GM12878 (cell line): ENCODE measurements at regions not wholly inside any gene's neighbourhood (a gene's known extent, or its start where the extent isn't known, plus 50 kb on each side); places are given as distances from the start of the nearest gene placed in this dataset.

ENCODE experiments used
- ATAC-seq: fragments of 200-7000 bp; cut with Tn5 transposase; 3 replicates; pipeline ENCODE4 v1.9.1; 2020; ENCODE audit warnings: mild to moderate bottlenecking, moderate library complexity
- BruUV-seq: library from RNA; stranded (reverse); fragments of 400-500 nt; replicated peaks from 2 replicates; lab custom pipeline; 2021; lab: Mats Ljungman, UMichigan
- CTCF ChIA-PET: fragments of 300-600 bp; sonication (Branson Sonifier 250); formaldehyde crosslinking; extraction: SDS; loops from one replicate; lab custom pipeline; 2021; ENCODE audit warnings: inconsistent platforms; lab: Yijun Ruan, JAX
- POLR2A ChIA-PET: fragments of 350-600 bp; formaldehyde crosslinking; extraction: SDS; loops from one replicate; lab custom pipeline; 2021; ENCODE audit warnings: inconsistent platforms; lab: Charles Lee
- RAD21 ChIA-PET: fragments of 300-600 bp; sonication (Branson Sonifier 250); formaldehyde crosslinking; loops from one replicate; lab custom pipeline; 2023; ENCODE audit warnings: antibody characterized with exemption; ENCODE audit not compliant: unreplicated experiment; lab: Charles Lee
- SMC1A ChIA-PET: fragments of 300-600 bp; sonication (Branson Sonifier 250); formaldehyde crosslinking; loops from one replicate; lab custom pipeline; 2023; ENCODE audit not compliant: unreplicated experiment, uncharacterized antibody; lab: Charles Lee
- DNase-seq: peaks from one replicate; pipeline ENCODE4 v3.0.0-alpha.2; 2011; ENCODE audit warnings: low read depth, low spot score
- FAIRE-seq: peaks from 3 replicates; lab custom pipeline; 2011; peaks lifted over from hg19 to GRCh38; lab: Jason Lieb, UNC
- H2AFZ ChIP-seq: 2 replicates; pipeline ENCODE4 v1.6.0; 2011; ENCODE audit warnings: low read depth, low read length, control low read depth; ENCODE audit not compliant: control insufficient read depth
- H3K27ac ChIP-seq: 2 replicates; pipeline ENCODE4 v1.5.1; 2011; ENCODE audit warnings: control low read depth; ENCODE audit not compliant: control insufficient read depth, insufficient read depth
- H3K27me3 ChIP-seq, 2 experiments: replicated peaks in 1 of 2; 2 replicates each; pipeline versions ENCODE4 v1.6.0 to v1.6.1; 2011; ENCODE audit warnings: low read length in 1 of 2; ENCODE audit not compliant: control insufficient read depth in 2 of 2, insufficient read depth in 2 of 2
- H3K36me3 ChIP-seq, 2 experiments: 2 replicates each; pipeline ENCODE4 v1.5.1; 2011; ENCODE audit warnings: low read length in 1 of 2; ENCODE audit not compliant: control insufficient read depth in 2 of 2, insufficient read depth in 2 of 2
- H3K4me1 ChIP-seq: 2 replicates; pipeline ENCODE4 v1.6.1; 2011; ENCODE audit warnings: mild to moderate bottlenecking, low read length, moderate library complexity, mixed read lengths; ENCODE audit not compliant: control insufficient read depth, insufficient read depth
- H3K4me2 ChIP-seq: 2 replicates; pipeline ENCODE4 v1.6.0; 2011; ENCODE audit warnings: control low read depth; ENCODE audit not compliant: control insufficient read depth, insufficient read depth
- H3K4me3 ChIP-seq: fragments of 200-600 bp; sonication (generic); 2 replicates; pipeline ENCODE4 v1.5.1; 2016
- H3K79me2 ChIP-seq: 2 replicates; pipeline ENCODE4 v1.6.0; 2011; ENCODE audit warnings: low read length; ENCODE audit not compliant: control insufficient read depth, insufficient read depth
- H3K9ac ChIP-seq: 2 replicates; pipeline ENCODE4 v1.8.0; 2011; ENCODE audit warnings: low read length, control low read depth, mixed read lengths; ENCODE audit not compliant: control insufficient read depth, insufficient read depth
- H3K9me3 ChIP-seq: replicated peaks from 3 replicates; pipeline ENCODE4 v1.5.1; 2011; ENCODE audit warnings: mild to moderate bottlenecking, low read length; ENCODE audit not compliant: control insufficient read depth, insufficient read depth
- H4K20me1 ChIP-seq: 2 replicates; pipeline ENCODE4 v1.6.0; 2011; ENCODE audit not compliant: control insufficient read depth, insufficient read depth
- ATF2 ChIP-seq: IDR thresholded peaks from 2 replicates; pipeline ENCODE4 v1.6.1; 2012; ENCODE audit warnings: low read length, inconsistent platforms
- BHLHE40 ChIP-seq, 2 experiments: fragments of 450-650 bp in 1 of 2; IDR thresholded peaks; 2 replicates each; pipeline ENCODE4 v1.6.1; 2011 to 2017; ENCODE audit warnings: low read depth in 2 of 2, borderline replicate concordance in 1 of 2, improper control_type of control experiment in 1 of 2, low read length in 1 of 2, mild to moderate bottlenecking in 1 of 2
- EED ChIP-seq: sonication (generic); IDR thresholded peaks from 2 replicates; pipeline ENCODE4 v1.6.1; 2016; ENCODE audit warnings: antibody characterized with exemption, low read depth
- ELK1 ChIP-seq: IDR thresholded peaks from 2 replicates; pipeline ENCODE4 v1.6.1; 2012; ENCODE audit warnings: low read depth, low read length, improper control_type of control experiment
- EP300 ChIP-seq, 2 experiments: fragments of 150-350 bp in 1 of 2; IDR thresholded peaks; 2 replicates each; pipeline ENCODE4 v1.6.1; 2011 to 2012; ENCODE audit warnings: low read depth in 2 of 2, low read length in 2 of 2, borderline replicate concordance in 1 of 2, improper control_type of control experiment in 1 of 2, inconsistent platforms in 1 of 2; ENCODE audit not compliant: control insufficient read depth in 1 of 2
- IKZF2 ChIP-seq, 2 experiments: fragments of 450-650 bp; IDR thresholded peaks; 2 replicates each; pipeline ENCODE4 v1.6.1; 2017; ENCODE audit warnings: mild to moderate bottlenecking in 2 of 2, moderate library complexity in 2 of 2
- MLLT1 ChIP-seq: fragments of 450-650 bp; IDR thresholded peaks from 2 replicates; pipeline ENCODE4 v1.6.1; 2016; ENCODE audit warnings: mild to moderate bottlenecking
- MXI1 ChIP-seq: fragments of 150-350 bp; IDR thresholded peaks from 2 replicates; pipeline ENCODE4 v1.6.1; 2011; ENCODE audit warnings: low read depth, mild to moderate bottlenecking, inconsistent platforms, low read length, improper control_type of control experiment
- NFIC ChIP-seq: IDR thresholded peaks from 2 replicates; pipeline ENCODE4 v1.6.1; 2012; ENCODE audit warnings: low read depth, mild to moderate bottlenecking, inconsistent platforms, low read length, moderate library complexity
- PAX8 ChIP-seq: fragments of 450-650 bp; IDR thresholded peaks from 2 replicates; pipeline ENCODE4 v1.6.1; 2017; ENCODE audit warnings: mild to moderate bottlenecking, moderate library complexity
- POLR2A ChIP-seq: IDR thresholded peaks from 2 replicates; pipeline ENCODE4 v1.6.1; 2011; ENCODE audit warnings: low read depth, mild to moderate bottlenecking, low read length
- POU2F2 ChIP-seq: IDR thresholded peaks from 3 replicates; pipeline ENCODE4 v1.6.1; 2011; ENCODE audit warnings: low read depth, mild to moderate bottlenecking, low read length, borderline replicate concordance
- RAD21 ChIP-seq: IDR thresholded peaks from 2 replicates; pipeline ENCODE4 v1.6.1; 2011; ENCODE audit warnings: mild to moderate bottlenecking, low read depth, low read length, moderate library complexity; ENCODE audit not compliant: insufficient read depth
- SKIL ChIP-seq: fragments of 450-650 bp; IDR thresholded peaks from 2 replicates; pipeline ENCODE4 v1.6.1; 2017; ENCODE audit warnings: mild to moderate bottlenecking, low read depth, inconsistent platforms; ENCODE audit not compliant: poor library complexity, severe bottlenecking
- SUZ12 ChIP-seq: fragments of 200-600 bp; sonication (generic); IDR thresholded peaks from one replicate; pipeline ENCODE4 v1.6.1; 2018; ENCODE audit warnings: antibody characterized with exemption, mild to moderate bottlenecking; ENCODE audit not compliant: unreplicated experiment
- WGBS: methylation state at CpG from one replicate; pipeline ENCODE4 v1.1.6; 2016; ENCODE audit warnings: low lambda C conversion rate; ENCODE audit not compliant: insufficient replicate concordance, insufficient coverage; ENCODE audit errors: missing lambda C conversion rate; 5-methylcytosine and 5-hydroxymethylcytosine counted together
- in situ Hi-C: fragments of 300-500 bp; cut with MboI; formaldehyde crosslinking; loops from 9 replicates; pipeline ENCODE4 v1.14.3; 2018; ENCODE audit warnings: mixed read lengths
- intact Hi-C: fragments of 100-400 bp; cut with micrococcal nuclease; formaldehyde crosslinking; loops from one replicate; pipeline ENCODE4 v1.14.2; 2022; ENCODE audit not compliant: unreplicated experiment

- ChIA-PET CTCF (interaction anchor here (0.6 to 4.7 kb wide), 19 partner anchors 9 to 663 kb away, joined by 3 to 45 read pairs (median 5); no protein-coding TSS in a partner anchor), POLR2A (interaction anchor here (0.5 to 4.2 kb wide), 20 partner anchors 11 to 680 kb away, joined by 3 to 25 read pairs (median 4); no protein-coding TSS in a partner anchor), SMC1A (interaction anchor here (0.6 to 12.1 kb wide), 24 partner anchors 8 to 1832 kb away, joined by 3 to 143 read pairs (median 10); no protein-coding TSS in a partner anchor), RAD21 (interaction anchor here (0.6 to 9.0 kb wide), 24 partner anchors 9 to 162 kb away, joined by 3 to 102 read pairs (median 5); no protein-coding TSS in a partner anchor)
- intact Hi-C loops, result loop anchor here (2.0 to 10.0 kb wide), 5 partner anchors 29 to 705 kb away; partner anchors contain the start of gene SLC39A10
- H3K9ac ChIP-seq, result peak overlapping the region; percentile 6; the same call in 1 of the 2 replicates
- H3K4me2 ChIP-seq, result peak overlapping the region; percentile 62
- peaks cover 36% of the 10 kb centered on the region for H3K4me1 ChIP-seq
- WGBS, result 11% methylated on average over 10 of the region's 10 CpGs
- in situ Hi-C loops, result no loop called here
- no peaks in the 10 kb centered on the region for H3K27me3 ChIP-seq
- no TSS peak for BruUV-seq
- peaks cover 0 to 5% of the 10 kb centered on the region in 2 experiments; a peak in 1 of 4 replicates for H3K36me3 ChIP-seq
- no peaks in the 10 kb centered on the region for H4K20me1 ChIP-seq
- peak; percentile 86 for DNase-seq
- H3K27ac ChIP-seq, result peak overlapping the region; percentile 75
- no peak overlapping the region for H2AFZ ChIP-seq
- peak; percentile 91 for FAIRE-seq
- H3K4me3 ChIP-seq, result no peak overlapping the region
- H3K79me2 ChIP-seq, result no peaks in the 10 kb centered on the region
- ATAC-seq, result peak; percentile 79
- peaks cover 1% of the 10 kb centered on the region; the same call in 1 of the 3 replicates for H3K9me3 ChIP-seq
- peak; percentile 81 to 82 for TF ChIP-seq IKZF2 (IDR thresholded peaks at IDR 0.05)
- peak; percentile 89 for TF ChIP-seq EED
- TF ChIP-seq NFIC, result peak; percentile 91
- TF ChIP-seq EP300 (IDR thresholded peaks at IDR 0.05; ENCODE audit: borderline replicate concordance in 1 of 2, control insufficient read depth in 1 of 2, low read depth in 2 of 2, low read length in 2 of 2), result peak; percentile 74 to 85
- 0 out of 2 replicates have a peak, but pooled peaks have one; percentile 9 for TF ChIP-seq PAX8
- TF ChIP-seq POU2F2, result peak; percentile 67; the same call in 1 of the 3 replicates
- no peak for TF ChIP-seq ELK1
- 0 out of 2 replicates have a peak, but pooled peaks have one; percentile 19 for TF ChIP-seq RAD21
- TF ChIP-seq ATF2, result peak; percentile 79
- TF ChIP-seq MLLT1, result peak; percentile 62; the same call in 1 of the 2 replicates
- no peak for TF ChIP-seq POLR2A
- no peak for TF ChIP-seq MXI1
- no peak for TF ChIP-seq SUZ12
- TF ChIP-seq BHLHE40 (IDR thresholded peaks at IDR 0.05; ENCODE audit: borderline replicate concordance in 1 of 2, low read depth in 2 of 2, low read length in 1 of 2), result peak; percentile 23 to 53; a peak in 3 of 4 replicates
- TF ChIP-seq SKIL, result no peak
Measured at GRCh38 chr2:196239622-196240587, 68.5 kb upstream of the STK17B start.
